Liver (tissue), 8 donors: ENCODE measurements at regions not wholly inside any gene's neighbourhood (a gene's known extent, or its start where the extent isn't known, plus 50 kb on each side); places are given as distances from the start of the nearest gene placed in this dataset.

Source experiments
- DNase-seq: peaks from one replicate; pipeline ENCODE4 v3.0.0-alpha.2; 2017; ENCODE audit warnings: low spot score
- H3K27ac ChIP-seq, 2 donors: one replicate each; pipeline ENCODE4 v1.7.0; 2013; ENCODE audit warnings: inconsistent platforms in 2 of 2, low read length in 2 of 2, control low read depth in 1 of 2, low read depth in 1 of 2, mild to moderate bottlenecking in 1 of 2
- H3K27me3 ChIP-seq, 4 donors: one replicate each; pipeline versions ENCODE4 v1.6.1 to v1.7.0; 2013; ENCODE audit warnings: low read length in 3 of 4, inconsistent platforms in 1 of 4, mild to moderate bottlenecking in 1 of 4, moderate library complexity in 1 of 4; ENCODE audit not compliant: control insufficient read depth in 4 of 4, insufficient read depth in 4 of 4
- H3K36me3 ChIP-seq, 4 donors: one replicate each; pipeline versions ENCODE4 v1.6.1 to v1.7.0; 2013; ENCODE audit warnings: low read length in 3 of 4, mild to moderate bottlenecking in 3 of 4, low read depth in 1 of 4, moderate library complexity in 1 of 4; ENCODE audit not compliant: control insufficient read depth in 4 of 4, insufficient read depth in 3 of 4
- H3K4me1 ChIP-seq, 4 donors: one replicate each; pipeline versions ENCODE4 v1.6.1 to v1.7.0; 2013; ENCODE audit warnings: low read length in 3 of 4, mild to moderate bottlenecking in 3 of 4, moderate library complexity in 1 of 4; ENCODE audit not compliant: control insufficient read depth in 4 of 4, insufficient read depth in 4 of 4
- H3K4me3 ChIP-seq, 3 donors: one replicate each; pipeline versions ENCODE4 v1.6.1 to v1.7.0; 2013; ENCODE audit warnings: low read length in 3 of 3, control low read depth in 1 of 3, low read depth in 1 of 3, mild to moderate bottlenecking in 1 of 3
- H3K9ac ChIP-seq, 2 donors: one replicate each; pipeline ENCODE4 v1.7.0; 2013; ENCODE audit warnings: low read length in 2 of 2, mild to moderate bottlenecking in 2 of 2, moderate library complexity in 2 of 2, control low read depth in 1 of 2, low read depth in 1 of 2
- H3K9me3 ChIP-seq, 4 donors: one replicate each; pipeline versions ENCODE4 v1.6.1 to v1.7.0; 2013; ENCODE audit warnings: low read length in 3 of 4; ENCODE audit not compliant: control insufficient read depth in 4 of 4
- EGR1 ChIP-seq, 2 donors: IDR thresholded peaks; 2 replicates each; pipeline ENCODE4 v1.6.1; 2016 to 2018; ENCODE audit warnings: antibody characterized with exemption in 2 of 2, low read depth in 2 of 2
- FOXA1 ChIP-seq: IDR thresholded peaks from 2 replicates; pipeline ENCODE4 v1.6.1; 2016; ENCODE audit warnings: antibody characterized with exemption
- FOXA2 ChIP-seq: IDR thresholded peaks from 2 replicates; pipeline ENCODE4 v1.6.1; 2016; ENCODE audit warnings: antibody characterized with exemption
- GABPA ChIP-seq, 2 donors: IDR thresholded peaks in 1 of 2; conservative IDR thresholded peaks in 1 of 2; 2 replicates each; pipeline ENCODE4 v1.6.1; 2016; ENCODE audit warnings: antibody characterized with exemption in 2 of 2, mild to moderate bottlenecking in 1 of 2, moderate library complexity in 1 of 2
- HNF4A ChIP-seq, 2 donors: conservative IDR thresholded peaks; 2 replicates each; pipeline ENCODE4 v1.6.1; 2016; ENCODE audit warnings: antibody characterized with exemption in 2 of 2, mild to moderate bottlenecking in 2 of 2
- HNF4G ChIP-seq: IDR thresholded peaks from 2 replicates; pipeline ENCODE4 v1.6.1; 2016; ENCODE audit warnings: antibody characterized with exemption
- JUND ChIP-seq, 2 donors: IDR thresholded peaks; 2 replicates each; pipeline ENCODE4 v1.6.1; 2016; ENCODE audit warnings: antibody characterized with exemption in 2 of 2
- NR2F2 ChIP-seq: IDR thresholded peaks from 2 replicates; pipeline ENCODE4 v1.6.1; 2016; ENCODE audit warnings: antibody characterized with exemption
- RAD21 ChIP-seq, 2 donors: IDR thresholded peaks; 2 replicates each; pipeline ENCODE4 v1.6.1; 2016; ENCODE audit warnings: antibody characterized with exemption in 2 of 2, mild to moderate bottlenecking in 2 of 2
- RXRA ChIP-seq, 2 donors: IDR thresholded peaks; 2 replicates each; pipeline ENCODE4 v1.6.1; 2017 to 2018; ENCODE audit warnings: antibody characterized with exemption in 2 of 2, mild to moderate bottlenecking in 1 of 2
- SP1 ChIP-seq: IDR thresholded peaks from 2 replicates; pipeline ENCODE4 v1.6.1; 2018; ENCODE audit warnings: antibody characterized with exemption, mild to moderate bottlenecking
- TAF1 ChIP-seq: conservative IDR thresholded peaks from 2 replicates; pipeline ENCODE4 v1.6.1; 2016; ENCODE audit warnings: antibody characterized with exemption, mild to moderate bottlenecking
- YY1 ChIP-seq: IDR thresholded peaks from 2 replicates; pipeline ENCODE4 v1.6.1; 2016; ENCODE audit warnings: antibody characterized with exemption, mild to moderate bottlenecking
- WGBS: extraction: QIAGEN DNeasy Blood & Tissue Kit; methylation state at CpG from one replicate; pipeline ENCODE4 v1.1.7; 2013; 5-methylcytosine and 5-hydroxymethylcytosine counted together
- TF ChIP-seq, protein P1 (sequence below): IDR thresholded peaks from 2 replicates; pipeline ENCODE4 v1.6.1; 2016; ENCODE audit warnings: antibody characterized with exemption
- TF ChIP-seq, protein P2 (sequence below): IDR thresholded peaks from 2 replicates; pipeline ENCODE4 v1.6.1; 2016; ENCODE audit warnings: antibody characterized with exemption
- TF ChIP-seq, protein P3 (sequence below): IDR thresholded peaks from 2 replicates; pipeline ENCODE4 v1.6.1; 2016; ENCODE audit warnings: antibody characterized with exemption, mild to moderate bottlenecking
- TF ChIP-seq, protein P4 (sequence below): IDR thresholded peaks from 2 replicates; pipeline ENCODE4 v1.6.1; 2016; ENCODE audit warnings: antibody characterized with exemption
- TF ChIP-seq, protein P5 (sequence below): fragments of 150-350 bp; IDR thresholded peaks from 2 replicates; pipeline ENCODE4 v1.5.1; 2017; ENCODE audit warnings: improper control_type of control experiment, low read depth, low read length; ENCODE audit not compliant: missing input control
- donor health status: healthy.
- donor health status: healthy.
- donor health status: healthy.
- donor health status: healthy.
- donor health status: healthy.

DNA sequence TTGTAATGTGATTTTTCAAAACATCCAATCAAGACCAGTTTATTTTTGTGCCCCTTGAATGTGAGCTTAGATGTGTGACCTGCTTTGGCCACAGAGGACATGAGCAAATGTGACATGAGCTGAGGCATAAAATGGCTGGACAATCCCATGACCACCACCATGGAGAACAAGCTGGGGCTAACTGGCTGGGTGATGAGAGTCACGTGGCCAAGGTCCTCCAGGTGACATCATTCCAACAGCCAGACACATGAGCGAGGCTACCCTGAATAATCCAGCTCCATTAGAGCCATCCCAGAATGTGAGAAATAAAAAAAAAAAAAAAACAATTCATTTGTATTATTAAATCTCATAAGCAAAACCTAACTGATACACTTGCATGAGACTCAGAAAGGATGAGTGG lies 90.4 kb upstream of the LDB2 start:
- no peak overlapping the region for H3K27ac ChIP-seq
- no peaks in the 10 kb centered on the region for H3K36me3 ChIP-seq
- no peaks in the 10 kb centered on the region for H3K4me1 ChIP-seq
- DNase-seq = no peak
- H3K9me3 ChIP-seq = no peaks in the 10 kb centered on the region
- 69% methylated on average over 2 of the region's 2 CpGs for WGBS
- H3K27me3 ChIP-seq = no peaks in the 10 kb centered on the region
- TF ChIP-seq SP1 = no peak
- TF ChIP-seq RXRA (IDR thresholded peaks at IDR 0.05) = no peak
- no peak for TF ChIP-seq EGR1 (IDR thresholded peaks at IDR 0.05; ENCODE audit: low read depth in 2 of 2)
- no peak for TF ChIP-seq TAF1
- TF ChIP-seq RAD21 (IDR thresholded peaks at IDR 0.05) = no peak
- H3K9ac ChIP-seq = no peak overlapping the region
- no peak overlapping the region for H3K4me3 ChIP-seq

DNA sequence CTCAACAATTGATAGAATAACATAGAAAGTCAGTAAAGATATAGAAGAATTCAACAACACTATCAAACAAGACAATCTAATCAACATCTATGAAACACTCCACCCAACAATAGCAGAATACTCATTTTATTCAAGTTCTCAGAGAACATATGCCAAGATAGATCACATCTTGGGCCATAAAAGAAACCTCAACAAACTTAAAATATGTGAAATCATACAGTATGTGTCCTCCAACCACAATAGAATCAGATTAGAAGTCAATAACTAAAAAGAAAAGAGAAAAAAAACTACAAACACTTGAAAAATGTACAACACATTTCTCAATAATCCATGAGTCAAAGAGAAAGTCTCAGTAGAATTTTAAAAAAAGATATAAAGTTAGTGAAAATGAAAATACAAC lies 78.6 kb upstream of the LDB2 start:
- no peak overlapping the region for H3K27ac ChIP-seq
- DNase-seq = no peak
- H3K9me3 ChIP-seq = no peaks in the 10 kb centered on the region
- no peak overlapping the region for H3K9ac ChIP-seq
- no peaks in the 10 kb centered on the region for H3K4me1 ChIP-seq
- H3K4me3 ChIP-seq = no peak overlapping the region
- no peaks in the 10 kb centered on the region for H3K36me3 ChIP-seq
- no peaks in the 10 kb centered on the region for H3K27me3 ChIP-seq
- no peak for TF ChIP-seq HNF4G
- TF ChIP-seq, protein P1, sequence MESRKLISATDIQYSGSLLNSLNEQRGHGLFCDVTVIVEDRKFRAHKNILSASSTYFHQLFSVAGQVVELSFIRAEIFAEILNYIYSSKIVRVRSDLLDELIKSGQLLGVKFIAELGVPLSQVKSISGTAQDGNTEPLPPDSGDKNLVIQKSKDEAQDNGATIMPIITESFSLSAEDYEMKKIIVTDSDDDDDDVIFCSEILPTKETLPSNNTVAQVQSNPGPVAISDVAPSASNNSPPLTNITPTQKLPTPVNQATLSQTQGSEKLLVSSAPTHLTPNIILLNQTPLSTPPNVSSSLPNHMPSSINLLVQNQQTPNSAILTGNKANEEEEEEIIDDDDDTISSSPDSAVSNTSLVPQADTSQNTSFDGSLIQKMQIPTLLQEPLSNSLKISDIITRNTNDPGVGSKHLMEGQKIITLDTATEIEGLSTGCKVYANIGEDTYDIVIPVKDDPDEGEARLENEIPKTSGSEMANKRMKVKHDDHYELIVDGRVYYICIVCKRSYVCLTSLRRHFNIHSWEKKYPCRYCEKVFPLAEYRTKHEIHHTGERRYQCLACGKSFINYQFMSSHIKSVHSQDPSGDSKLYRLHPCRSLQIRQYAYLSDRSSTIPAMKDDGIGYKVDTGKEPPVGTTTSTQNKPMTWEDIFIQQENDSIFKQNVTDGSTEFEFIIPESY = no peak
- TF ChIP-seq YY1 = no peak
- TF ChIP-seq, protein P2, sequence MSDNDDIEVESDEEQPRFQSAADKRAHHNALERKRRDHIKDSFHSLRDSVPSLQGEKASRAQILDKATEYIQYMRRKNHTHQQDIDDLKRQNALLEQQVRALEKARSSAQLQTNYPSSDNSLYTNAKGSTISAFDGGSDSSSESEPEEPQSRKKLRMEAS = no peak
- TF ChIP-seq, protein P3, sequence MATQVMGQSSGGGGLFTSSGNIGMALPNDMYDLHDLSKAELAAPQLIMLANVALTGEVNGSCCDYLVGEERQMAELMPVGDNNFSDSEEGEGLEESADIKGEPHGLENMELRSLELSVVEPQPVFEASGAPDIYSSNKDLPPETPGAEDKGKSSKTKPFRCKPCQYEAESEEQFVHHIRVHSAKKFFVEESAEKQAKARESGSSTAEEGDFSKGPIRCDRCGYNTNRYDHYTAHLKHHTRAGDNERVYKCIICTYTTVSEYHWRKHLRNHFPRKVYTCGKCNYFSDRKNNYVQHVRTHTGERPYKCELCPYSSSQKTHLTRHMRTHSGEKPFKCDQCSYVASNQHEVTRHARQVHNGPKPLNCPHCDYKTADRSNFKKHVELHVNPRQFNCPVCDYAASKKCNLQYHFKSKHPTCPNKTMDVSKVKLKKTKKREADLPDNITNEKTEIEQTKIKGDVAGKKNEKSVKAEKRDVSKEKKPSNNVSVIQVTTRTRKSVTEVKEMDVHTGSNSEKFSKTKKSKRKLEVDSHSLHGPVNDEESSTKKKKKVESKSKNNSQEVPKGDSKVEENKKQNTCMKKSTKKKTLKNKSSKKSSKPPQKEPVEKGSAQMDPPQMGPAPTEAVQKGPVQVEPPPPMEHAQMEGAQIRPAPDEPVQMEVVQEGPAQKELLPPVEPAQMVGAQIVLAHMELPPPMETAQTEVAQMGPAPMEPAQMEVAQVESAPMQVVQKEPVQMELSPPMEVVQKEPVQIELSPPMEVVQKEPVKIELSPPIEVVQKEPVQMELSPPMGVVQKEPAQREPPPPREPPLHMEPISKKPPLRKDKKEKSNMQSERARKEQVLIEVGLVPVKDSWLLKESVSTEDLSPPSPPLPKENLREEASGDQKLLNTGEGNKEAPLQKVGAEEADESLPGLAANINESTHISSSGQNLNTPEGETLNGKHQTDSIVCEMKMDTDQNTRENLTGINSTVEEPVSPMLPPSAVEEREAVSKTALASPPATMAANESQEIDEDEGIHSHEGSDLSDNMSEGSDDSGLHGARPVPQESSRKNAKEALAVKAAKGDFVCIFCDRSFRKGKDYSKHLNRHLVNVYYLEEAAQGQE = no peak
- no peak for TF ChIP-seq FOXA2
- no peak for TF ChIP-seq EGR1 (IDR thresholded peaks at IDR 0.05; ENCODE audit: low read depth in 2 of 2)
- no peak for TF ChIP-seq RAD21 (IDR thresholded peaks at IDR 0.05)
- no peak for TF ChIP-seq JUND (IDR thresholded peaks at IDR 0.05)
- TF ChIP-seq, protein P4, sequence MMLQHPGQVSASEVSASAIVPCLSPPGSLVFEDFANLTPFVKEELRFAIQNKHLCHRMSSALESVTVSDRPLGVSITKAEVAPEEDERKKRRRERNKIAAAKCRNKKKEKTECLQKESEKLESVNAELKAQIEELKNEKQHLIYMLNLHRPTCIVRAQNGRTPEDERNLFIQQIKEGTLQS = no peak
- TF ChIP-seq HNF4A (conservative IDR thresholded peaks at IDR 0.05) = no peak
- TF ChIP-seq, protein P5, sequence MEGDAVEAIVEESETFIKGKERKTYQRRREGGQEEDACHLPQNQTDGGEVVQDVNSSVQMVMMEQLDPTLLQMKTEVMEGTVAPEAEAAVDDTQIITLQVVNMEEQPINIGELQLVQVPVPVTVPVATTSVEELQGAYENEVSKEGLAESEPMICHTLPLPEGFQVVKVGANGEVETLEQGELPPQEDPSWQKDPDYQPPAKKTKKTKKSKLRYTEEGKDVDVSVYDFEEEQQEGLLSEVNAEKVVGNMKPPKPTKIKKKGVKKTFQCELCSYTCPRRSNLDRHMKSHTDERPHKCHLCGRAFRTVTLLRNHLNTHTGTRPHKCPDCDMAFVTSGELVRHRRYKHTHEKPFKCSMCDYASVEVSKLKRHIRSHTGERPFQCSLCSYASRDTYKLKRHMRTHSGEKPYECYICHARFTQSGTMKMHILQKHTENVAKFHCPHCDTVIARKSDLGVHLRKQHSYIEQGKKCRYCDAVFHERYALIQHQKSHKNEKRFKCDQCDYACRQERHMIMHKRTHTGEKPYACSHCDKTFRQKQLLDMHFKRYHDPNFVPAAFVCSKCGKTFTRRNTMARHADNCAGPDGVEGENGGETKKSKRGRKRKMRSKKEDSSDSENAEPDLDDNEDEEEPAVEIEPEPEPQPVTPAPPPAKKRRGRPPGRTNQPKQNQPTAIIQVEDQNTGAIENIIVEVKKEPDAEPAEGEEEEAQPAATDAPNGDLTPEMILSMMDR = no peak
- no peak for TF ChIP-seq FOXA1
- TF ChIP-seq TAF1 = no peak
- no peak for TF ChIP-seq SP1
- TF ChIP-seq NR2F2 = no peak
- TF ChIP-seq GABPA (IDR thresholded peaks at IDR 0.05 in 1 of 2, conservative IDR thresholded peaks at IDR 0.05 in 1 of 2) = no peak
- TF ChIP-seq RXRA (IDR thresholded peaks at IDR 0.05) = no peak
